ENCODE measurements at regions not wholly inside any gene's neighbourhood (a gene's known extent, or its start where the extent isn't known, plus 50 kb on each side); places are given as distances from the start of the nearest gene placed in this dataset.

- Histone ChIP-seq H3K79me2 (ENCODE audit: control insufficient read depth, insufficient read depth, low read length) (no peaks in the 10 kb centered on the region), H3K27me3 (replicated peaks in 1 of 4; ENCODE audit: control extremely low read depth in 1 of 4, control insufficient read depth in 3 of 4, insufficient read depth in 4 of 4, low read length in 3 of 4) (no peaks in the 10 kb centered on the region), H3K9ac (ENCODE audit: low read length) (no peak overlapping the region), H2AFZ (ENCODE audit: insufficient read depth, low read depth, low read length, poor library complexity, severe bottlenecking) (no peak overlapping the region), H3K4me2 (replicated peaks; ENCODE audit: low read depth, low read length, poor library complexity, severe bottlenecking) (no peak overlapping the region), H4K20me1 (ENCODE audit: control insufficient read depth, insufficient read depth, low read length, poor library complexity, severe bottlenecking) (no peaks in the 10 kb centered on the region), H3K9me3 (ENCODE audit: control extremely low read depth in 1 of 3, control insufficient read depth in 2 of 3, insufficient read depth in 1 of 3, low read length in 2 of 3) (peaks cover 0 to 2% (median 0%) of the 10 kb centered on the region in 3 donors), H3K4me3 (ENCODE audit: control extremely low read depth in 1 of 5, extremely low read depth in 1 of 5, insufficient read depth in 1 of 5, low read depth in 2 of 5, low read length in 4 of 5) (no peak overlapping the region), H3K27ac (ENCODE audit: low read length in 2 of 2) (no peak overlapping the region), H3K4me1 (ENCODE audit: control insufficient read depth in 2 of 2, insufficient read depth in 2 of 2, low read length in 2 of 2) (no peaks in the 10 kb centered on the region), H3K36me3 (replicated peaks in 1 of 2; ENCODE audit: control extremely low read depth in 1 of 2, control insufficient read depth in 1 of 2, extremely low read depth in 1 of 2, insufficient read depth in 2 of 2, low read length in 1 of 2) (no peaks in the 10 kb centered on the region)
- no peaks in the 10 kb centered on the region for H3K4me1 Mint-ChIP-seq
- no peak overlapping the region for H3K4me3 Mint-ChIP-seq
- POLR2A ChIA-PET: no interaction called here
- peaks cover 5% of the 10 kb centered on the region for H3K9me3 Mint-ChIP-seq (ENCODE audit: insufficient read depth)
- intact Hi-C loops (cut with micrococcal nuclease): no loop called here
- CTCF ChIA-PET: no interaction called here
- no peaks in the 10 kb centered on the region for H3K27me3 Mint-ChIP-seq
- TF ChIP-seq EZH2 (IDR thresholded peaks at IDR 0.05; ENCODE audit: borderline replicate concordance, insufficient read depth, low read depth, low read length, poor library complexity, severe bottlenecking): no peak
- TF ChIP-seq CTCF (IDR thresholded peaks at IDR 0.05): no peak
- H3K27ac Mint-ChIP-seq: no peak overlapping the region
- ATAC-seq (ENCODE audit: low read depth) (no peak), DNase-seq (no peak)
- WGBS (ENCODE audit: insufficient coverage): 86% methylated on average over 1 of the region's 1 CpG
These were observed 143.6 kb upstream of the SLC16A7 start for GRCh38 chr12:59452259-59452658.

- ATAC-seq (ENCODE audit: low read depth) (no peak), DNase-seq (no peak)
- H3K9ac ChIP-seq (ENCODE audit: low read length): no peak overlapping the region
- Mint-ChIP-seq H3K27me3 (peaks cover 4% of the 10 kb centered on the region), H3K9me3 (ENCODE audit: insufficient read depth) (peaks cover 5% of the 10 kb centered on the region), H3K27ac (no peak overlapping the region), H3K4me1 (no peaks in the 10 kb centered on the region), H3K4me3 (no peak overlapping the region)
- no peak overlapping the region for H3K4me3 ChIP-seq (ENCODE audit: control extremely low read depth in 1 of 5, extremely low read depth in 1 of 5, insufficient read depth in 1 of 5, low read depth in 2 of 5, low read length in 4 of 5)
- no peaks in the 10 kb centered on the region for H3K4me1 ChIP-seq (ENCODE audit: control insufficient read depth in 2 of 2, insufficient read depth in 2 of 2, low read length in 2 of 2)
- no peak overlapping the region for H3K27ac ChIP-seq (ENCODE audit: low read length in 2 of 2)
- H3K36me3 ChIP-seq (replicated peaks in 1 of 2; ENCODE audit: control extremely low read depth in 1 of 2, control insufficient read depth in 1 of 2, extremely low read depth in 1 of 2, insufficient read depth in 2 of 2, low read length in 1 of 2): no peaks in the 10 kb centered on the region
- H2AFZ ChIP-seq (ENCODE audit: insufficient read depth, low read depth, low read length, poor library complexity, severe bottlenecking): no peak overlapping the region
- H3K4me2 ChIP-seq (replicated peaks; ENCODE audit: low read depth, low read length, poor library complexity, severe bottlenecking): no peak overlapping the region
- intact Hi-C loops (cut with micrococcal nuclease): no loop called here
- no peaks in the 10 kb centered on the region for H3K79me2 ChIP-seq (ENCODE audit: control insufficient read depth, insufficient read depth, low read length)
- ChIA-PET CTCF (interaction anchor here (1.0 to 2.0 kb wide), 5 partner anchors 25 to 389 kb away, joined by 3 to 16 read pairs (median 5); no protein-coding TSS in a partner anchor), POLR2A (no interaction called here)
- H3K27me3 ChIP-seq (replicated peaks in 1 of 4; ENCODE audit: control extremely low read depth in 1 of 4, control insufficient read depth in 3 of 4, insufficient read depth in 4 of 4, low read length in 3 of 4): no peaks in the 10 kb centered on the region
- no peak for TF ChIP-seq CTCF (IDR thresholded peaks at IDR 0.05)
- TF ChIP-seq EZH2 (IDR thresholded peaks at IDR 0.05; ENCODE audit: borderline replicate concordance, insufficient read depth, low read depth, low read length, poor library complexity, severe bottlenecking): no peak
- WGBS (ENCODE audit: insufficient coverage): 76% methylated on average over 3 of the region's 3 CpGs
- no peaks in the 10 kb centered on the region for H4K20me1 ChIP-seq (ENCODE audit: control insufficient read depth, insufficient read depth, low read length, poor library complexity, severe bottlenecking)
- peaks cover 0 to 1% (median 0%) of the 10 kb centered on the region in 3 donors for H3K9me3 ChIP-seq (ENCODE audit: control extremely low read depth in 1 of 3, control insufficient read depth in 2 of 3, insufficient read depth in 1 of 3, low read length in 2 of 3)
These were observed 149.7 kb upstream of the SLC16A7 start for GRCh38 chr12:59446116-59446515.

All from B cell (primary cell).